ENCODE measurements at regions not wholly inside any gene's neighbourhood (a gene's known extent, or its start where the extent isn't known, plus 50 kb on each side); places are given as distances from the start of the nearest gene placed in this dataset.

DNA sequence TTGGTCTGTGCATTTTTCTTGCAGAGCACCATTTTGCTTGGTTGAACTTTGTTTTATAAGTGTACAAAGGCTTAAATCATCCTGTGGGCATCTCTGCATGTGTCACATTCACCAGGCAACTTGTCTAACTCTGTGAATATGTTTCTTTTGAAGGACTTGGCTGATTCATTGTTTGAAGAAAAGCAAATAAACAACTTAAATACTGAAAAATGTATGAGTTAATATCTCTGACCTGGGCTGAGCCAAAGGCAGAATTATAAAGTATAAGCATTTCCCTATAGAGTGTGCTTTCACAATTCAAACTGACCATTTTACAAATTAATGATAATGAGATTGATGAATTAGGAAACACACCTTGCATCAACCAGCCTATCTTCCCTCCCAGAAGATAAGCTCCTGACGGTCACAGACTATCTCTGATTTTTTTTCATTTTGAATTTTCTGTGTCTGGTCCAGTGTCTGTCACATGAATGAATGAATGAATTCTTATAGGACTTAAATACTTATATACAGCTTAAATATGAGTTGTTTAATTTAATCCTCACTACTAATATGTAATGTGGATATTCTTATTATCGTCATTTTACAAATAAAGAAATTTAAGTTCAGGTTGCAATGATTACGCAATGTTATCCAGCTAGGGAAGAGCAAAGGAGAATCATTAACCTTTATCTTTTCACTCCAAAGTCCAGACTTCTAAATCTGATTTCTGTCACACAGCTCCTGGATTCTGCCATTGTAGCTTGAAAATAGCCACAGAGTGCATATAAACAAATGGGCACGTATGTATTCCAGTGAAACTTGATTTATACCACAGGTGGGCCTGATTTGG, 182.0 kb upstream of the PHYHIPL start:
- Mint-ChIP-seq H3K9me3 (peaks cover 16% of the 10 kb centered on the region), H3K27me3 (ENCODE audit: insufficient read depth, low read depth, poor library complexity) (peaks cover 5% of the 10 kb centered on the region)
- ATAC-seq, result no peak

More for the DNA sequence above, 182.0 kb upstream of the PHYHIPL start:
- Histone ChIP-seq H3K79me2 (replicated peaks; ENCODE audit: insufficient read depth) (no peaks in the 10 kb centered on the region), H2AFZ (no peak overlapping the region), H3F3A (replicated peaks; ENCODE audit: low read depth) (no peaks in the 10 kb centered on the region), H3K27ac (ENCODE audit: low read depth) (no peak overlapping the region), H3K4me3 (no peak overlapping the region), H3K9me2 (ENCODE audit: insufficient read depth) (peaks cover 4% of the 10 kb centered on the region; the same call in 1 of the 2 replicates), H3K4me2 (no peak overlapping the region), H3K36me3 (ENCODE audit: insufficient read depth) (no peaks in the 10 kb centered on the region), H4K20me1 (replicated peaks; ENCODE audit: insufficient read depth) (no peaks in the 10 kb centered on the region), H3K4me1 (ENCODE audit: insufficient read depth) (no peaks in the 10 kb centered on the region), H3K27me3 (ENCODE audit: insufficient read depth) (no peaks in the 10 kb centered on the region)
- TF ChIP-seq, protein P1, sequence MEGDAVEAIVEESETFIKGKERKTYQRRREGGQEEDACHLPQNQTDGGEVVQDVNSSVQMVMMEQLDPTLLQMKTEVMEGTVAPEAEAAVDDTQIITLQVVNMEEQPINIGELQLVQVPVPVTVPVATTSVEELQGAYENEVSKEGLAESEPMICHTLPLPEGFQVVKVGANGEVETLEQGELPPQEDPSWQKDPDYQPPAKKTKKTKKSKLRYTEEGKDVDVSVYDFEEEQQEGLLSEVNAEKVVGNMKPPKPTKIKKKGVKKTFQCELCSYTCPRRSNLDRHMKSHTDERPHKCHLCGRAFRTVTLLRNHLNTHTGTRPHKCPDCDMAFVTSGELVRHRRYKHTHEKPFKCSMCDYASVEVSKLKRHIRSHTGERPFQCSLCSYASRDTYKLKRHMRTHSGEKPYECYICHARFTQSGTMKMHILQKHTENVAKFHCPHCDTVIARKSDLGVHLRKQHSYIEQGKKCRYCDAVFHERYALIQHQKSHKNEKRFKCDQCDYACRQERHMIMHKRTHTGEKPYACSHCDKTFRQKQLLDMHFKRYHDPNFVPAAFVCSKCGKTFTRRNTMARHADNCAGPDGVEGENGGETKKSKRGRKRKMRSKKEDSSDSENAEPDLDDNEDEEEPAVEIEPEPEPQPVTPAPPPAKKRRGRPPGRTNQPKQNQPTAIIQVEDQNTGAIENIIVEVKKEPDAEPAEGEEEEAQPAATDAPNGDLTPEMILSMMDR (conservative IDR thresholded peaks at IDR 0.05; ENCODE audit: low read depth in 2 of 2), result no peak
- TF ChIP-seq CREB1 (CRISPR knock-in tag; IDR thresholded peaks at IDR 0.05; ENCODE audit: low read depth) (no peak), POLR2AphosphoS5 (IDR thresholded peaks at IDR 0.05; ENCODE audit: low read depth) (no peak), STAT1 (IDR thresholded peaks at IDR 0.05; ENCODE audit: unreplicated experiment) (no peak), JUNB (IDR thresholded peaks at IDR 0.05; ENCODE audit: unreplicated experiment) (no peak), ZNF331 (CRISPR knock-in tag; IDR thresholded peaks at IDR 0.05; ENCODE audit: low read depth) (no peak), ZNF114 (CRISPR knock-in tag; IDR thresholded peaks at IDR 0.05) (no peak), EZH2phosphoT487 (IDR thresholded peaks at IDR 0.05; ENCODE audit: unreplicated experiment) (no peak), EZH2 (IDR thresholded peaks at IDR 0.05; ENCODE audit: low read depth, unreplicated experiment) (no peak), NANOG (IDR thresholded peaks at IDR 0.05; ENCODE audit: borderline replicate concordance) (no peak)
- TF ChIP-seq, protein P2, sequence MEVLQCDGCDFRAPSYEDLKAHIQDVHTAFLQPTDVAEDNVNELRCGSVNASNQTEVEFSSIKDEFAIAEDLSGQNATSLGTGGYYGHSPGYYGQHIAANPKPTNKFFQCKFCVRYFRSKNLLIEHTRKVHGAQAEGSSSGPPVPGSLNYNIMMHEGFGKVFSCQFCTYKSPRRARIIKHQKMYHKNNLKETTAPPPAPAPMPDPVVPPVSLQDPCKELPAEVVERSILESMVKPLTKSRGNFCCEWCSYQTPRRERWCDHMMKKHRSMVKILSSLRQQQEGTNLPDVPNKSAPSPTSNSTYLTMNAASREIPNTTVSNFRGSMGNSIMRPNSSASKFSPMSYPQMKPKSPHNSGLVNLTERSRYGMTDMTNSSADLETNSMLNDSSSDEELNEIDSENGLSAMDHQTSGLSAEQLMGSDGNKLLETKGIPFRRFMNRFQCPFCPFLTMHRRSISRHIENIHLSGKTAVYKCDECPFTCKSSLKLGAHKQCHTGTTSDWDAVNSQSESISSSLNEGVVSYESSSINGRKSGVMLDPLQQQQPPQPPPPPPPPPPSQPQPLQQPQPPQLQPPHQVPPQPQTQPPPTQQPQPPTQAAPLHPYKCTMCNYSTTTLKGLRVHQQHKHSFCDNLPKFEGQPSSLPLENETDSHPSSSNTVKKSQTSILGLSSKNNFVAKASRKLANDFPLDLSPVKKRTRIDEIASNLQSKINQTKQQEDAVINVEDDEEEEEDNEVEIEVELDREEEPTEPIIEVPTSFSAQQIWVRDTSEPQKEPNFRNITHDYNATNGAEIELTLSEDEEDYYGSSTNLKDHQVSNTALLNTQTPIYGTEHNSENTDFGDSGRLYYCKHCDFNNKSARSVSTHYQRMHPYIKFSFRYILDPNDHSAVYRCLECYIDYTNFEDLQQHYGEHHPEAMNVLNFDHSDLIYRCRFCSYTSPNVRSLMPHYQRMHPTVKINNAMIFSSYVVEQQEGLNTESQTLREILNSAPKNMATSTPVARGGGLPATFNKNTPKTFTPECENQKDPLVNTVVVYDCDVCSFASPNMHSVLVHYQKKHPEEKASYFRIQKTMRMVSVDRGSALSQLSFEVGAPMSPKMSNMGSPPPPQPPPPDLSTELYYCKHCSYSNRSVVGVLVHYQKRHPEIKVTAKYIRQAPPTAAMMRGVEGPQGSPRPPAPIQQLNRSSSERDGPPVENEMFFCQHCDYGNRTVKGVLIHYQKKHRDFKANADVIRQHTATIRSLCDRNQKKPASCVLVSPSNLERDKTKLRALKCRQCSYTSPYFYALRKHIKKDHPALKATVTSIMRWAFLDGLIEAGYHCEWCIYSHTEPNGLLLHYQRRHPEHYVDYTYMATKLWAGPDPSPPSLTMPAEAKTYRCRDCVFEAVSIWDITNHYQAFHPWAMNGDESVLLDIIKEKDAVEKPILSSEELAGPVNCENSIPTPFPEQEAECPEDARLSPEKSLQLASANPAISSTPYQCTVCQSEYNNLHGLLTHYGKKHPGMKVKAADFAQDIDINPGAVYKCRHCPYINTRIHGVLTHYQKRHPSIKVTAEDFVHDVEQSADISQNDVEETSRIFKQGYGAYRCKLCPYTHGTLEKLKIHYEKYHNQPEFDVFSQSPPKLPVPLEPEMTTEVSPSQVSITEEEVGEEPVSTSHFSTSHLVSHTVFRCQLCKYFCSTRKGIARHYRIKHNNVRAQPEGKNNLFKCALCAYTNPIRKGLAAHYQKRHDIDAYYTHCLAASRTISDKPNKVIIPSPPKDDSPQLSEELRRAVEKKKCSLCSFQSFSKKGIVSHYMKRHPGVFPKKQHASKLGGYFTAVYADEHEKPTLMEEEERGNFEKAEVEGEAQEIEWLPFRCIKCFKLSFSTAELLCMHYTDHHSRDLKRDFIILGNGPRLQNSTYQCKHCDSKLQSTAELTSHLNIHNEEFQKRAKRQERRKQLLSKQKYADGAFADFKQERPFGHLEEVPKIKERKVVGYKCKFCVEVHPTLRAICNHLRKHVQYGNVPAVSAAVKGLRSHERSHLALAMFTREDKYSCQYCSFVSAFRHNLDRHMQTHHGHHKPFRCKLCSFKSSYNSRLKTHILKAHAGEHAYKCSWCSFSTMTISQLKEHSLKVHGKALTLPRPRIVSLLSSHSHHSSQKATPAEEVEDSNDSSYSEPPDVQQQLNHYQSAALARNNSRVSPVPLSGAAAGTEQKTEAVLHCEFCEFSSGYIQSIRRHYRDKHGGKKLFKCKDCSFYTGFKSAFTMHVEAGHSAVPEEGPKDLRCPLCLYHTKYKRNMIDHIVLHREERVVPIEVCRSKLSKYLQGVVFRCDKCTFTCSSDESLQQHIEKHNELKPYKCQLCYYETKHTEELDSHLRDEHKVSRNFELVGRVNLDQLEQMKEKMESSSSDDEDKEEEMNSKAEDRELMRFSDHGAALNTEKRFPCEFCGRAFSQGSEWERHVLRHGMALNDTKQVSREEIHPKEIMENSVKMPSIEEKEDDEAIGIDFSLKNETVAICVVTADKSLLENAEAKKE (CRISPR knock-in tag; IDR thresholded peaks at IDR 0.05), result no peak
- TF ChIP-seq, protein P3, sequence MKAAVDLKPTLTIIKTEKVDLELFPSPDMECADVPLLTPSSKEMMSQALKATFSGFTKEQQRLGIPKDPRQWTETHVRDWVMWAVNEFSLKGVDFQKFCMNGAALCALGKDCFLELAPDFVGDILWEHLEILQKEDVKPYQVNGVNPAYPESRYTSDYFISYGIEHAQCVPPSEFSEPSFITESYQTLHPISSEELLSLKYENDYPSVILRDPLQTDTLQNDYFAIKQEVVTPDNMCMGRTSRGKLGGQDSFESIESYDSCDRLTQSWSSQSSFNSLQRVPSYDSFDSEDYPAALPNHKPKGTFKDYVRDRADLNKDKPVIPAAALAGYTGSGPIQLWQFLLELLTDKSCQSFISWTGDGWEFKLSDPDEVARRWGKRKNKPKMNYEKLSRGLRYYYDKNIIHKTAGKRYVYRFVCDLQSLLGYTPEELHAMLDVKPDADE (IDR thresholded peaks at IDR 0.05), result no peak
- TF ChIP-seq, protein P4, sequence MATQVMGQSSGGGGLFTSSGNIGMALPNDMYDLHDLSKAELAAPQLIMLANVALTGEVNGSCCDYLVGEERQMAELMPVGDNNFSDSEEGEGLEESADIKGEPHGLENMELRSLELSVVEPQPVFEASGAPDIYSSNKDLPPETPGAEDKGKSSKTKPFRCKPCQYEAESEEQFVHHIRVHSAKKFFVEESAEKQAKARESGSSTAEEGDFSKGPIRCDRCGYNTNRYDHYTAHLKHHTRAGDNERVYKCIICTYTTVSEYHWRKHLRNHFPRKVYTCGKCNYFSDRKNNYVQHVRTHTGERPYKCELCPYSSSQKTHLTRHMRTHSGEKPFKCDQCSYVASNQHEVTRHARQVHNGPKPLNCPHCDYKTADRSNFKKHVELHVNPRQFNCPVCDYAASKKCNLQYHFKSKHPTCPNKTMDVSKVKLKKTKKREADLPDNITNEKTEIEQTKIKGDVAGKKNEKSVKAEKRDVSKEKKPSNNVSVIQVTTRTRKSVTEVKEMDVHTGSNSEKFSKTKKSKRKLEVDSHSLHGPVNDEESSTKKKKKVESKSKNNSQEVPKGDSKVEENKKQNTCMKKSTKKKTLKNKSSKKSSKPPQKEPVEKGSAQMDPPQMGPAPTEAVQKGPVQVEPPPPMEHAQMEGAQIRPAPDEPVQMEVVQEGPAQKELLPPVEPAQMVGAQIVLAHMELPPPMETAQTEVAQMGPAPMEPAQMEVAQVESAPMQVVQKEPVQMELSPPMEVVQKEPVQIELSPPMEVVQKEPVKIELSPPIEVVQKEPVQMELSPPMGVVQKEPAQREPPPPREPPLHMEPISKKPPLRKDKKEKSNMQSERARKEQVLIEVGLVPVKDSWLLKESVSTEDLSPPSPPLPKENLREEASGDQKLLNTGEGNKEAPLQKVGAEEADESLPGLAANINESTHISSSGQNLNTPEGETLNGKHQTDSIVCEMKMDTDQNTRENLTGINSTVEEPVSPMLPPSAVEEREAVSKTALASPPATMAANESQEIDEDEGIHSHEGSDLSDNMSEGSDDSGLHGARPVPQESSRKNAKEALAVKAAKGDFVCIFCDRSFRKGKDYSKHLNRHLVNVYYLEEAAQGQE (IDR thresholded peaks at IDR 0.05; ENCODE audit: unreplicated experiment), result no peak
- Mint-ChIP-seq H3K4me1 (no peaks in the 10 kb centered on the region; the same call in 2 of the 3 replicates), H3K27ac (no peak overlapping the region), H3K4me3 (no peak overlapping the region), H3K36me3 (ENCODE audit: low read depth) (peaks cover 9% of the 10 kb centered on the region)
- DNase-seq (ENCODE audit: low spot score), result no peak

Data from GM23338 (cell line).